Breast epithelium (tissue), 4 donors: ENCODE measurements at regions not wholly inside any gene's neighbourhood (a gene's known extent, or its start where the extent isn't known, plus 50 kb on each side); places are given as distances from the start of the nearest gene placed in this dataset.

Experiments
- DNase-seq, 2 donors: peaks; one replicate each; pipeline ENCODE4 v3.0.0-alpha.2; 2019; ENCODE audit warnings: low spot score in 2 of 2
- H3K27ac ChIP-seq, 2 donors: fragments of 200-600 bp; sonication (generic) in 1 of 2; one replicate each; pipeline ENCODE4 v1.5.1; 2016 to 2019; ENCODE audit warnings: mild to moderate bottlenecking in 1 of 2
- H3K27me3 ChIP-seq, 2 donors: fragments of 200-600 bp; sonication (generic) in 1 of 2; one replicate each; pipeline versions ENCODE4 v1.5.1 to v1.6.0; 2017 to 2019; ENCODE audit warnings: control low read depth in 1 of 2, mild to moderate bottlenecking in 1 of 2
- H3K36me3 ChIP-seq: fragments of 200-600 bp; one replicate; pipeline ENCODE4 v1.5.1; 2019
- H3K4me1 ChIP-seq, 2 donors: fragments of 200-600 bp; sonication (generic); one replicate each; pipeline ENCODE4 v1.5.1; 2016 to 2019; ENCODE audit warnings: control low read depth in 1 of 2
- H3K4me3 ChIP-seq, 3 donors: fragments of 200-600 bp; sonication (generic); 1 replicate in 2 of 3; 2 replicates in 1 of 3; pipeline ENCODE4 v1.5.1; 2016 to 2019; ENCODE audit warnings: mild to moderate bottlenecking in 3 of 3, moderate library complexity in 2 of 3
- H3K9me3 ChIP-seq, 2 donors: fragments of 200-600 bp; sonication (generic) in 1 of 2; one replicate each; pipeline ENCODE4 v1.5.1; 2016 to 2019; ENCODE audit warnings: control low read depth in 1 of 2
- CTCF ChIP-seq, 3 donors: fragments of 450-650 bp; IDR thresholded peaks; one replicate each; pipeline ENCODE4 v1.5.1; 2016 to 2017; ENCODE audit warnings: antibody characterized with exemption in 3 of 3, mild to moderate bottlenecking in 3 of 3, moderate library complexity in 3 of 3
- POLR2A ChIP-seq: fragments of 450-650 bp; IDR thresholded peaks from one replicate; pipeline ENCODE4 v1.6.1; 2016; ENCODE audit warnings: antibody characterized with exemption, mild to moderate bottlenecking, moderate library complexity
- POLR2AphosphoS5 ChIP-seq, 3 donors: sonication (generic); formaldehyde crosslinking; IDR thresholded peaks; one replicate each; pipeline ENCODE4 v1.6.1; 2017; ENCODE audit warnings: antibody characterized with exemption in 3 of 3
- intact Hi-C: fragments of 100-400 bp; cut with DNase I; formaldehyde crosslinking; loops from one replicate; pipeline ENCODE4 v1.15.1; 2023; ENCODE audit warnings: low total_unique reads

GRCh38 chr9:115997923-115998322, 155.7 kb upstream of the PAPPA start:
- no peak for DNase-seq
- TF ChIP-seq CTCF (IDR thresholded peaks at IDR 0.05) (no peak), POLR2A (no peak), POLR2AphosphoS5 (IDR thresholded peaks at IDR 0.05) (no peak)
- intact Hi-C loops, result loop anchor here (10.0 kb wide), 1 partner anchor 1307 kb away; no protein-coding TSS in a partner anchor
- Histone ChIP-seq H3K27ac (no peak overlapping the region), H3K4me3 (no peak overlapping the region), H3K4me1 (no peaks in the 10 kb centered on the region), H3K27me3 (no peaks in the 10 kb centered on the region), H3K9me3 (no peaks in the 10 kb centered on the region), H3K36me3 (no peaks in the 10 kb centered on the region)

- Histone ChIP-seq H3K9me3 (no peaks in the 10 kb centered on the region), H3K27me3 (no peaks in the 10 kb centered on the region), H3K4me1 (no peaks in the 10 kb centered on the region), H3K36me3 (no peaks in the 10 kb centered on the region), H3K27ac (no peak overlapping the region), H3K4me3 (no peak overlapping the region)
- DNase-seq, result no peak
- TF ChIP-seq POLR2AphosphoS5 (IDR thresholded peaks at IDR 0.05) (no peak), CTCF (IDR thresholded peaks at IDR 0.05) (no peak), POLR2A (no peak)
- intact Hi-C loops, result loop anchor here (10.0 kb wide), 1 partner anchor 1306 kb away; no protein-coding TSS in a partner anchor
These were observed 154.9 kb upstream of the PAPPA start for GRCh38 chr9:115998666-115999065.

GRCh38 chr9:115999498-115999897, 154.1 kb upstream of the PAPPA start:
- intact Hi-C loops, result loop anchor here (10.0 kb wide), 1 partner anchor 1305 kb away; no protein-coding TSS in a partner anchor
- Histone ChIP-seq H3K4me3 (no peak overlapping the region), H3K27ac (no peak overlapping the region), H3K9me3 (no peaks in the 10 kb centered on the region), H3K4me1 (no peaks in the 10 kb centered on the region), H3K36me3 (no peaks in the 10 kb centered on the region), H3K27me3 (no peaks in the 10 kb centered on the region)
- no peak for DNase-seq
- TF ChIP-seq CTCF (IDR thresholded peaks at IDR 0.05), result no peak
- no peak for TF ChIP-seq POLR2A
- TF ChIP-seq POLR2AphosphoS5 (IDR thresholded peaks at IDR 0.05), result no peak

GRCh38 chr9:116000748-116001329, 152.8 kb upstream of the PAPPA start:
- H3K27ac ChIP-seq, result no peak overlapping the region
- intact Hi-C loops, result no loop called here
- no peak overlapping the region for H3K4me3 ChIP-seq
- no peaks in the 10 kb centered on the region for H3K4me1 ChIP-seq
- no peaks in the 10 kb centered on the region for H3K36me3 ChIP-seq
- no peak for TF ChIP-seq POLR2A
- TF ChIP-seq CTCF (IDR thresholded peaks at IDR 0.05), result peak in 1 of 3 donors; percentile 14
- no peaks in the 10 kb centered on the region for H3K9me3 ChIP-seq
- no peak for DNase-seq
- no peaks in the 10 kb centered on the region for H3K27me3 ChIP-seq

GRCh38 chr9:116002181-116002580, 151.4 kb upstream of the PAPPA start:
- no peak for DNase-seq
- no peak overlapping the region for H3K4me3 ChIP-seq
- intact Hi-C loops, result no loop called here
- TF ChIP-seq POLR2A (no peak), CTCF (IDR thresholded peaks at IDR 0.05) (no peak), POLR2AphosphoS5 (IDR thresholded peaks at IDR 0.05) (no peak)
- no peaks in the 10 kb centered on the region for H3K36me3 ChIP-seq
- H3K27me3 ChIP-seq, result no peaks in the 10 kb centered on the region
- H3K27ac ChIP-seq, result no peak overlapping the region
- H3K4me1 ChIP-seq, result no peaks in the 10 kb centered on the region
- no peaks in the 10 kb centered on the region for H3K9me3 ChIP-seq
